SU-DHL-6 (cell line): ENCODE measurements at regions not wholly inside any gene's neighbourhood (a gene's known extent, or its start where the extent isn't known, plus 50 kb on each side); places are given as distances from the start of the nearest gene placed in this dataset.

ENCODE experiments used
- H2AFZ ChIP-seq: fragments of 200-600 bp; sonication (generic); 2 replicates; pipeline ENCODE4 v1.6.1; 2014; ENCODE audit warnings: low read depth, mild to moderate bottlenecking, moderate library complexity, mixed read lengths, antibody characterized with exemption, low read length; ENCODE audit not compliant: severe bottlenecking
- H3F3A ChIP-seq: fragments of 200-600 bp; shearing (Covaris generic); 2 replicates; pipeline ENCODE4 v1.6.0; 2016; ENCODE audit warnings: antibody characterized with exemption, mild to moderate bottlenecking; ENCODE audit not compliant: insufficient read depth
- H3K27ac ChIP-seq: fragments of 200-600 bp; sonication (generic); 2 replicates; pipeline ENCODE4 v1.5.1; 2016; ENCODE audit warnings: low read depth, mild to moderate bottlenecking, low read length, moderate library complexity, mixed read lengths
- H3K27me3 ChIP-seq: fragments of 200-600 bp; sonication (generic), shearing (Covaris generic); 2 replicates; pipeline ENCODE4 v1.6.0; 2014; ENCODE audit warnings: mild to moderate bottlenecking, low read length
- H3K36me3 ChIP-seq: fragments of 200-600 bp; sonication (generic); 2 replicates; pipeline ENCODE4 v1.6.1; 2014; ENCODE audit warnings: mild to moderate bottlenecking, low read length, mixed read lengths
- H3K4me2 ChIP-seq: fragments of 300-600, 200-600 bp; shearing (Covaris generic), sonication (generic); 2 replicates; pipeline ENCODE4 v1.6.0; 2014; ENCODE audit warnings: low read length, low read depth, mild to moderate bottlenecking; ENCODE audit not compliant: poor library complexity, severe bottlenecking
- H3K4me3 ChIP-seq: fragments of 200-600 bp; sonication (generic); 2 replicates; pipeline ENCODE4 v1.5.1; 2014; ENCODE audit warnings: antibody characterized with exemption, low read length, mild to moderate bottlenecking, mixed read lengths; ENCODE audit not compliant: insufficient read depth, poor library complexity, severe bottlenecking
- H3K79me2 ChIP-seq: fragments of 200-600 bp; sonication (generic); 2 replicates; pipeline ENCODE4 v1.6.1; 2014; ENCODE audit warnings: mild to moderate bottlenecking, low read length, moderate library complexity; ENCODE audit not compliant: insufficient read depth
- H3K9ac ChIP-seq: fragments of 200-600 bp; sonication (generic); 2 replicates; pipeline ENCODE4 v1.7.0; 2014; ENCODE audit warnings: mild to moderate bottlenecking, low read length
- H3K9me2 ChIP-seq: fragments of 200-600 bp; sonication (generic); replicated peaks from 2 replicates; pipeline ENCODE4 v1.6.1; 2014; ENCODE audit warnings: low read length; ENCODE audit not compliant: insufficient read depth
- H3K9me3 ChIP-seq: fragments of 200-600 bp; sonication (generic); 2 replicates; pipeline ENCODE4 v1.6.1; 2014; ENCODE audit warnings: low read length, mixed read lengths; ENCODE audit not compliant: insufficient read depth
- H4K20me1 ChIP-seq: fragments of 200-600 bp; sonication (generic); 2 replicates; pipeline ENCODE4 v1.6.1; 2014; ENCODE audit warnings: low read depth, mild to moderate bottlenecking, antibody characterized with exemption, low read length, moderate library complexity, mixed read lengths
- CTCF ChIP-seq: fragments of 200-600 bp; sonication (generic); IDR thresholded peaks from one replicate; pipeline ENCODE4 v1.5.1; 2017; ENCODE audit warnings: antibody characterized with exemption, mild to moderate bottlenecking, low read length, moderate library complexity; ENCODE audit not compliant: insufficient read depth, poor library complexity, severe bottlenecking
- EZH2phosphoT487 ChIP-seq: fragments of 200-600 bp; sonication (generic), shearing (Covaris generic); conservative IDR thresholded peaks from 2 replicates; pipeline ENCODE4 v1.6.1; 2018; ENCODE audit warnings: mild to moderate bottlenecking, antibody characterized with exemption, low read length, moderate library complexity, mixed read lengths

- TF ChIP-seq CTCF (no peak), EZH2phosphoT487 (no peak)
- Histone ChIP-seq H3K27ac (no peak overlapping the region), H3K79me2 (no peaks in the 10 kb centered on the region), H3K9me3 (no peaks in the 10 kb centered on the region), H4K20me1 (no peaks in the 10 kb centered on the region), H3K36me3 (no peaks in the 10 kb centered on the region), H3K4me3 (no peak overlapping the region), H2AFZ (no peak overlapping the region), H3K9ac (no peak overlapping the region), H3K9me2 (no peaks in the 10 kb centered on the region), H3F3A (no peaks in the 10 kb centered on the region), H3K4me2 (no peak overlapping the region), H3K27me3 (no peaks in the 10 kb centered on the region)
These were observed 85.5 kb upstream of the VANGL1 start for GRCh38 chr1:115556236-115556635.

GRCh38 chr1:115555446-115555845 is 86.3 kb upstream of the VANGL1 start:
- Histone ChIP-seq H3K36me3 (no peaks in the 10 kb centered on the region), H4K20me1 (no peaks in the 10 kb centered on the region), H2AFZ (no peak overlapping the region), H3K4me2 (no peak overlapping the region), H3K9me2 (no peaks in the 10 kb centered on the region), H3K27ac (no peak overlapping the region), H3K9me3 (no peaks in the 10 kb centered on the region), H3K4me3 (no peak overlapping the region), H3F3A (no peaks in the 10 kb centered on the region), H3K27me3 (no peaks in the 10 kb centered on the region), H3K79me2 (no peaks in the 10 kb centered on the region), H3K9ac (no peak overlapping the region)
- no peak for TF ChIP-seq CTCF
- TF ChIP-seq EZH2phosphoT487: no peak

GRCh38 chr1:115547696-115548095 is 94.1 kb upstream of the VANGL1 start:
- Histone ChIP-seq H3K79me2 (no peaks in the 10 kb centered on the region), H3F3A (no peaks in the 10 kb centered on the region), H2AFZ (no peak overlapping the region), H3K4me3 (no peak overlapping the region), H3K9me3 (no peaks in the 10 kb centered on the region), H4K20me1 (no peaks in the 10 kb centered on the region), H3K27me3 (no peaks in the 10 kb centered on the region), H3K9me2 (no peaks in the 10 kb centered on the region), H3K4me2 (no peak overlapping the region), H3K9ac (no peak overlapping the region), H3K36me3 (no peaks in the 10 kb centered on the region), H3K27ac (no peak overlapping the region)
- TF ChIP-seq EZH2phosphoT487 (no peak), CTCF (no peak)
